Caco-2 (cell line): ENCODE measurements at regions not wholly inside any gene's neighbourhood (a gene's known extent, or its start where the extent isn't known, plus 50 kb on each side); places are given as distances from the start of the nearest gene placed in this dataset.

Experiments used
- BruUV-seq: library from RNA; stranded (reverse); fragments of 400-500 nt; replicated peaks from 2 replicates; lab custom pipeline; 2021; lab: Mats Ljungman, UMichigan
- CTCF ChIA-PET: fragments of 300-600 bp; sonication (Branson Sonifier 250); formaldehyde crosslinking; loops from one replicate; lab custom pipeline; 2022; ENCODE audit warnings: antibody characterized with exemption; lab: Charles Lee
- POLR2A ChIA-PET: fragments of 300-600 bp; sonication (Branson Sonifier 250); formaldehyde crosslinking; loops from one replicate; lab custom pipeline; 2022; ENCODE audit warnings: antibody characterized with exemption; lab: Charles Lee
- DNase-seq, 2 experiments: peaks; one replicate each; pipeline versions ENCODE4 v3.0.0 to v3.0.0-alpha.2; 2020 to 2022
- H3K27me3 ChIP-seq: replicated peaks from 2 replicates; pipeline ENCODE4 v1.6.0; 2011; ENCODE audit warnings: low read length; ENCODE audit not compliant: control insufficient read depth, insufficient read depth
- H3K36me3 ChIP-seq: 2 replicates; pipeline ENCODE4 v1.5.1; 2011; ENCODE audit warnings: low read length; ENCODE audit not compliant: control insufficient read depth, insufficient read depth
- H3K4me1 ChIP-seq: fragments of 250-450 bp; sonication (Bioruptor Pico); 2 replicates; pipeline ENCODE4 v1.5.1; 2020; ENCODE audit warnings: mild to moderate bottlenecking
- H3K4me3 ChIP-seq: 2 replicates; pipeline ENCODE4 v1.5.1; 2011; ENCODE audit warnings: low read depth, mild to moderate bottlenecking, control low read depth, low read length
- H3K9me3 ChIP-seq: fragments of 250-450 bp; sonication (Bioruptor Pico); 2 replicates; pipeline ENCODE4 v1.5.1; 2020; ENCODE audit warnings: mild to moderate bottlenecking, moderate library complexity
- H3K27ac Mint-ChIP-seq: one replicate; pipeline ENCODE4 v1.8.0; 2022; ENCODE audit warnings: mixed read lengths; ENCODE audit not compliant: unreplicated experiment
- H3K27me3 Mint-ChIP-seq: one replicate; pipeline ENCODE4 v1.8.0; 2022; ENCODE audit warnings: mixed read lengths; ENCODE audit not compliant: insufficient read depth, unreplicated experiment
- H3K36me3 Mint-ChIP-seq: one replicate; pipeline ENCODE4 v1.8.0; 2022; ENCODE audit warnings: mild to moderate bottlenecking, mixed read lengths; ENCODE audit not compliant: insufficient read depth, unreplicated experiment
- H3K4me1 Mint-ChIP-seq: one replicate; pipeline ENCODE4 v1.8.0; 2022; ENCODE audit warnings: low read depth, mixed read lengths; ENCODE audit not compliant: unreplicated experiment
- H3K4me3 Mint-ChIP-seq: one replicate; pipeline ENCODE4 v1.8.0; 2022; ENCODE audit warnings: mild to moderate bottlenecking, moderate library complexity, mixed read lengths; ENCODE audit not compliant: unreplicated experiment
- H3K9me3 Mint-ChIP-seq: one replicate; pipeline ENCODE4 v1.8.0; 2022; ENCODE audit warnings: mixed read lengths; ENCODE audit not compliant: unreplicated experiment
- intact Hi-C: fragments of 100-400 bp; cut with micrococcal nuclease; formaldehyde crosslinking; loops from one replicate; pipeline ENCODE4 v1.10.0; 2022; ENCODE audit not compliant: unreplicated experiment
- TF ChIP-seq, protein P1 (sequence below), 2 experiments: fragments of 200-600 bp in 1 of 2; IDR thresholded peaks; 1 replicate in 1 of 2; 2 replicates in 1 of 2; pipeline versions ENCODE4 v1.5.1 to v1.8.0; 2011 to 2022; ENCODE audit warnings: antibody characterized with exemption in 1 of 2, control low read depth in 1 of 2, inconsistent platforms in 1 of 2, low read depth in 1 of 2, low read length in 1 of 2, mild to moderate bottlenecking in 1 of 2, moderate library complexity in 1 of 2; ENCODE audit not compliant: insufficient read depth in 1 of 2, severe bottlenecking in 1 of 2, unreplicated experiment in 1 of 2

DNA sequence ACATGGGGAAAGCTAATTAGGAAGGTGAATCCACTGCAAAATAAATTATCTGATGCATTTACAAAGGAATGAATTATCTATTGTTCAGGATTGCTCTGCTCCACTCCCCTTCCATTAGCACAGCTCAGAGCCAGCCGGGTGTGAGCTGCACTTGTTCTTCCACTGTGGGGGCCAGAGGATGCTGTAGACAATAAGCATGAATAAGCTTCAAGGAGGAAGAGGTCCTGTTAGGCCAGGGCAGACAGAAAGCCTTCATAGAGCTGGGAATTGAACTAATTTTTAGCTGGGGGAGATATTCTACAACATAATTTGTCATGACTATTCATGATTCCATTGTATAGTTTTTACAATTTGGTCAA is 137.6 kb upstream of the MAX start:
- peaks cover 49% of the 10 kb centered on the region for H3K4me1 Mint-ChIP-seq
- no peak overlapping the region for H3K4me3 ChIP-seq
- intact Hi-C loops = loop anchor here (1.0 kb wide), 1 partner anchor 15 kb away; no protein-coding TSS in a partner anchor
- H3K27ac Mint-ChIP-seq = peak overlapping the region; percentile 83
- H3K9me3 ChIP-seq = peaks cover 7% of the 10 kb centered on the region; the same call in 1 of the 2 replicates
- no peaks in the 10 kb centered on the region for H3K27me3 ChIP-seq
- POLR2A ChIA-PET = interaction anchor here (0.5 to 1.7 kb wide), 4 partner anchors 9 to 172 kb away, joined by 3 to 8 read pairs (median 4); no protein-coding TSS in a partner anchor
- DNase-seq = no peak
- BruUV-seq = no TSS peak
- peaks cover 6% of the 10 kb centered on the region for H3K9me3 Mint-ChIP-seq
- TF ChIP-seq, protein P1, sequence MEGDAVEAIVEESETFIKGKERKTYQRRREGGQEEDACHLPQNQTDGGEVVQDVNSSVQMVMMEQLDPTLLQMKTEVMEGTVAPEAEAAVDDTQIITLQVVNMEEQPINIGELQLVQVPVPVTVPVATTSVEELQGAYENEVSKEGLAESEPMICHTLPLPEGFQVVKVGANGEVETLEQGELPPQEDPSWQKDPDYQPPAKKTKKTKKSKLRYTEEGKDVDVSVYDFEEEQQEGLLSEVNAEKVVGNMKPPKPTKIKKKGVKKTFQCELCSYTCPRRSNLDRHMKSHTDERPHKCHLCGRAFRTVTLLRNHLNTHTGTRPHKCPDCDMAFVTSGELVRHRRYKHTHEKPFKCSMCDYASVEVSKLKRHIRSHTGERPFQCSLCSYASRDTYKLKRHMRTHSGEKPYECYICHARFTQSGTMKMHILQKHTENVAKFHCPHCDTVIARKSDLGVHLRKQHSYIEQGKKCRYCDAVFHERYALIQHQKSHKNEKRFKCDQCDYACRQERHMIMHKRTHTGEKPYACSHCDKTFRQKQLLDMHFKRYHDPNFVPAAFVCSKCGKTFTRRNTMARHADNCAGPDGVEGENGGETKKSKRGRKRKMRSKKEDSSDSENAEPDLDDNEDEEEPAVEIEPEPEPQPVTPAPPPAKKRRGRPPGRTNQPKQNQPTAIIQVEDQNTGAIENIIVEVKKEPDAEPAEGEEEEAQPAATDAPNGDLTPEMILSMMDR (IDR thresholded peaks at IDR 0.05; ENCODE audit: insufficient read depth in 1 of 2, low read depth in 1 of 2, low read length in 1 of 2, severe bottlenecking in 1 of 2, unreplicated experiment in 1 of 2) = no peak
- H3K36me3 ChIP-seq = no peaks in the 10 kb centered on the region
- peaks cover 18% of the 10 kb centered on the region for H3K36me3 Mint-ChIP-seq
- CTCF ChIA-PET = interaction anchor here (1.1 to 1.8 kb wide), 3 partner anchors 12 to 171 kb away, joined by 3 to 12 read pairs (median 7); no protein-coding TSS in a partner anchor
- peaks cover 80% of the 10 kb centered on the region for H3K4me1 ChIP-seq
- H3K27me3 Mint-ChIP-seq = no peaks in the 10 kb centered on the region
- no peak overlapping the region for H3K4me3 Mint-ChIP-seq

DNA sequence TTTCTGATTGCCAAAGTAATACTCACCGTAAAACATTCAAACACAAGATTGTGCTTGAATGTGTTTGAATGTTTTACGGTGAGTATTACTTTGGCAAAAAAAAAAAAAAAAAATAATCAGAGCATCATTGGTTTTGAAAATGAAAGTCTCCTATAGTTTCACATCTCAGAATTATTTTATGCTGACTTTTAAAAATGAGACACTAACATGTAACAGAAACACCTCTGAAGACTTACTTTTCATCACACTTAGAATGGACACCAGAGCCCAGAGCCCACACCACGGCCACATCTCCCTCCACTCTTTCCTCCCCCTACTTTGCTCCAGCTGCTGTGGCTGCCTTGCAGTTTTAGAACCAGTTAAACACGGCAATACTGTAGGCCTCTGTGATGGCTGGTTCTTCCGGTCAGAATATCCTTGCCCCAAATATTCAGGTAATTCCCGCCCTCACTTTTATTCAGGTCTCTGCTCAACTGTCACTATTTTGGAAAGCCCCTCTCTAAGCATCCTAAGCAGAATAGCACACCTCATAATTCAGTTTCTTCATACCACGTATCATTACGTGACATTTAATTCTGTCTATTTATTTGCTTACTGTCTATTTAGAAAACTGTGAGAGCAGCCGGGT is 138.9 kb upstream of the MAX start:
- ChIA-PET POLR2A (no interaction called here), CTCF (no interaction called here)
- Mint-ChIP-seq H3K4me1 (peaks cover 38% of the 10 kb centered on the region), H3K4me3 (no peak overlapping the region), H3K9me3 (no peaks in the 10 kb centered on the region), H3K27me3 (no peaks in the 10 kb centered on the region), H3K27ac (peak overlapping the region; percentile 48), H3K36me3 (peaks cover 14% of the 10 kb centered on the region)
- no peaks in the 10 kb centered on the region for H3K9me3 ChIP-seq
- BruUV-seq = no TSS peak
- H3K4me1 ChIP-seq = peaks cover 82% of the 10 kb centered on the region
- intact Hi-C loops = no loop called here
- no peaks in the 10 kb centered on the region for H3K36me3 ChIP-seq
- H3K27me3 ChIP-seq = no peaks in the 10 kb centered on the region
- TF ChIP-seq, protein P1 (IDR thresholded peaks at IDR 0.05; ENCODE audit: insufficient read depth in 1 of 2, low read depth in 1 of 2, low read length in 1 of 2, severe bottlenecking in 1 of 2, unreplicated experiment in 1 of 2) = no peak
- no peak for DNase-seq
- H3K4me3 ChIP-seq = no peak overlapping the region

DNA sequence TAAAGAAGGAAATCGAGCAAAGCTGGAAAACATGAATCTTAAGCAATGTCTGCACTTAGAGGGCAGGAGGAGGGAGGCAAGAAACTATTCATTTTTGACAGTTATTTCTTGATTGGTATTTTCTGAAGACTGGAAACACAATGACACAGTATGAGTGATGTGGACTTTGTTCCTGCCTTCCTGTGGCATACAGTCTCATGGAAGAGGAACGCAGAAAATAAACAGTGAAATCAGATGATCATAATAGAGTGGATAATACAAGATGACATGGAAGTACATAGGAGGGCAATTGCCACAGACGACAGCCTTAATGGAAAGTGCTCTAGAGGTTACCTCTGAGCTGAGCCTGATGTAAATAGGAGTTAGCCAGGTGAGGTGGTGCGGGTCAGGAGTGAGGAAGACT is 140.4 kb upstream of the MAX start:
- ChIA-PET POLR2A (no interaction called here), CTCF (interaction anchor here (0.6 kb wide), 1 partner anchor 137 kb away, joined by 3 read pairs; no protein-coding TSS in a partner anchor)
- Mint-ChIP-seq H3K9me3 (peaks cover 3% of the 10 kb centered on the region), H3K4me1 (peaks cover 23% of the 10 kb centered on the region), H3K36me3 (peaks cover 8% of the 10 kb centered on the region), H3K27me3 (no peaks in the 10 kb centered on the region), H3K27ac (no peak overlapping the region), H3K4me3 (no peak overlapping the region)
- TF ChIP-seq, protein P1 (IDR thresholded peaks at IDR 0.05; ENCODE audit: insufficient read depth in 1 of 2, low read depth in 1 of 2, low read length in 1 of 2, severe bottlenecking in 1 of 2, unreplicated experiment in 1 of 2) = no peak
- DNase-seq = peak in 1 of 2 experiments; percentile 21
- BruUV-seq = no TSS peak
- Histone ChIP-seq H3K27me3 (no peaks in the 10 kb centered on the region), H3K4me3 (no peak overlapping the region), H3K36me3 (no peaks in the 10 kb centered on the region), H3K4me1 (peaks cover 68% of the 10 kb centered on the region), H3K9me3 (no peaks in the 10 kb centered on the region)
- intact Hi-C loops = loop anchor here (1.0 kb wide), 1 partner anchor 15 kb away; no protein-coding TSS in a partner anchor
